Spleen (tissue), 7 donors: ENCODE measurements at regions not wholly inside any gene's neighbourhood (a gene's known extent, or its start where the extent isn't known, plus 50 kb on each side); places are given as distances from the start of the nearest gene placed in this dataset.
"Not testable (repeated sequence)": the region's sequence is repeated elsewhere in the genome, so short reads cannot be mapped to it uniquely, and the experiment has no call there.

Experiments used
- POLR2A ChIP-seq, 3 donors: fragments of 450-650 bp; IDR thresholded peaks; one replicate each; pipeline ENCODE4 v1.5.1; 2017; ENCODE audit warnings: antibody characterized with exemption in 3 of 3, mild to moderate bottlenecking in 1 of 3
- TF ChIP-seq, protein P1 (sequence below), 11 experiments: fragments of 200-600 bp in 7 of 11; fragments of 450-650 bp in 4 of 11; sonication (generic) in 4 of 11; IDR thresholded peaks in 8 of 11; conservative IDR thresholded peaks in 3 of 11; 1 replicate in 7 of 11; 2 replicates in 4 of 11; pipeline versions ENCODE4 v1.4.0 to v1.8.0; 2016 to 2021; ENCODE audit warnings: antibody characterized with exemption in 11 of 11, inconsistent platforms in 4 of 11, mild to moderate bottlenecking in 1 of 11
- donor health status: DM: no; HTN: no; CAD: no; lungs with moderate emphysema.
- donor health status: DM: no; HTN: no; CAD: no.
- donor health status: DM: no; HTN: no; CAD: no.

GRCh38 chr5:23420214-23420613, 87.2 kb upstream of the PRDM9 start:
- TF ChIP-seq POLR2A (IDR thresholded peaks at IDR 0.05), result not testable (repeated sequence)
- TF ChIP-seq, protein P1, sequence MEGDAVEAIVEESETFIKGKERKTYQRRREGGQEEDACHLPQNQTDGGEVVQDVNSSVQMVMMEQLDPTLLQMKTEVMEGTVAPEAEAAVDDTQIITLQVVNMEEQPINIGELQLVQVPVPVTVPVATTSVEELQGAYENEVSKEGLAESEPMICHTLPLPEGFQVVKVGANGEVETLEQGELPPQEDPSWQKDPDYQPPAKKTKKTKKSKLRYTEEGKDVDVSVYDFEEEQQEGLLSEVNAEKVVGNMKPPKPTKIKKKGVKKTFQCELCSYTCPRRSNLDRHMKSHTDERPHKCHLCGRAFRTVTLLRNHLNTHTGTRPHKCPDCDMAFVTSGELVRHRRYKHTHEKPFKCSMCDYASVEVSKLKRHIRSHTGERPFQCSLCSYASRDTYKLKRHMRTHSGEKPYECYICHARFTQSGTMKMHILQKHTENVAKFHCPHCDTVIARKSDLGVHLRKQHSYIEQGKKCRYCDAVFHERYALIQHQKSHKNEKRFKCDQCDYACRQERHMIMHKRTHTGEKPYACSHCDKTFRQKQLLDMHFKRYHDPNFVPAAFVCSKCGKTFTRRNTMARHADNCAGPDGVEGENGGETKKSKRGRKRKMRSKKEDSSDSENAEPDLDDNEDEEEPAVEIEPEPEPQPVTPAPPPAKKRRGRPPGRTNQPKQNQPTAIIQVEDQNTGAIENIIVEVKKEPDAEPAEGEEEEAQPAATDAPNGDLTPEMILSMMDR (IDR thresholded peaks at IDR 0.05 in 8 of 11, conservative IDR thresholded peaks at IDR 0.05 in 3 of 11), result not testable (repeated sequence)
